H1 (cell line): ENCODE measurements at regions not wholly inside any gene's neighbourhood (a gene's known extent, or its start where the extent isn't known, plus 50 kb on each side); places are given as distances from the start of the nearest gene placed in this dataset.

ENCODE experiments used
- CTCF ChIA-PET: fragments of 300-600 bp; sonication (Branson Sonifier 250); formaldehyde crosslinking; loops from one replicate; lab custom pipeline; 2021; ENCODE audit not compliant: partially characterized antibody; lab: Charles Lee
- POLR2A ChIA-PET: fragments of 300-600 bp; sonication (Branson Sonifier 250); formaldehyde crosslinking; loops from one replicate; lab custom pipeline; 2021; ENCODE audit warnings: inconsistent platforms; ENCODE audit not compliant: partially characterized antibody; lab: Charles Lee
- DNase-seq, 2 experiments: peaks; one replicate each; pipeline versions ENCODE4 v3.0.0 to v3.0.0-alpha.2; 2010 to 2022; ENCODE audit warnings: low spot score in 2 of 2, low read depth in 1 of 2, mixed read lengths in 1 of 2
- FAIRE-seq: peaks from 2 replicates; lab custom pipeline; 2011; peaks lifted over from hg19 to GRCh38; lab: Jason Lieb, UNC
- H2AFZ ChIP-seq: 2 replicates; pipeline ENCODE4 v1.8.1; 2012; ENCODE audit warnings: low read length, inconsistent platforms
- H2AK5ac ChIP-seq: 2 replicates; pipeline ENCODE4 v1.6.1; 2013; ENCODE audit warnings: low read depth, low read length
- H2BK120ac ChIP-seq: replicated peaks from 2 replicates; pipeline ENCODE3; 2013; ENCODE audit warnings: low read depth, low read length, inconsistent platforms
- H2BK12ac ChIP-seq: 2 replicates; pipeline ENCODE4 v1.6.1; 2013; ENCODE audit warnings: low read depth, low read length
- H2BK15ac ChIP-seq: 2 replicates; pipeline ENCODE4 v1.6.1; 2013; ENCODE audit warnings: low read length
- H2BK20ac ChIP-seq: 2 replicates; pipeline ENCODE4 v1.6.1; 2013; ENCODE audit warnings: low read length
- H2BK5ac ChIP-seq: 2 replicates; pipeline ENCODE4 v1.6.1; 2013; ENCODE audit warnings: low read depth, low read length
- H3K14ac ChIP-seq: 2 replicates; pipeline ENCODE4 v1.6.1; 2013; ENCODE audit warnings: inconsistent platforms; ENCODE audit not compliant: insufficient read length
- H3K18ac ChIP-seq: 2 replicates; pipeline ENCODE4 v1.6.1; 2013; ENCODE audit warnings: low read length; ENCODE audit errors: extremely low read depth
- H3K23ac ChIP-seq: 2 replicates; pipeline ENCODE4 v1.6.1; 2013; ENCODE audit warnings: inconsistent platforms; ENCODE audit not compliant: insufficient read length
- H3K23me2 ChIP-seq: 2 replicates; pipeline ENCODE4 v1.6.1; 2013; ENCODE audit warnings: low read depth, low read length
- H3K27ac ChIP-seq: 2 replicates; pipeline ENCODE4 v1.6.1; 2011; ENCODE audit warnings: low read depth, low read length, inconsistent platforms
- H3K27me3 ChIP-seq, 4 experiments: replicated peaks in 1 of 4; 1 replicate in 1 of 4; 2 replicates in 3 of 4; pipeline versions ENCODE4 v1.6.1 to v1.8.1; 2011 to 2013; ENCODE audit warnings: low read length in 3 of 4, mild to moderate bottlenecking in 3 of 4, inconsistent platforms in 2 of 4, mixed read lengths in 2 of 4, moderate library complexity in 1 of 4; ENCODE audit not compliant: control insufficient read depth in 3 of 4, insufficient read depth in 3 of 4; ENCODE audit errors: extremely low read depth in 1 of 4
- H3K36me3 ChIP-seq, 4 experiments: 2 replicates each; pipeline versions ENCODE4 v1.6.1 to v1.8.1; 2011 to 2013; ENCODE audit warnings: mild to moderate bottlenecking in 4 of 4, low read length in 3 of 4, moderate library complexity in 2 of 4, control low read depth in 1 of 4, inconsistent platforms in 1 of 4; ENCODE audit not compliant: insufficient read depth in 4 of 4, control insufficient read depth in 2 of 4
- H3K4ac ChIP-seq: replicated peaks from 2 replicates; pipeline ENCODE3; 2013; ENCODE audit warnings: low read length, low read depth, mixed read lengths, inconsistent platforms; ENCODE audit not compliant: insufficient read length
- H3K4me1 ChIP-seq, 4 experiments: replicated peaks in 1 of 4; 1 replicate in 1 of 4; 2 replicates in 3 of 4; pipeline versions ENCODE4 v1.6.1 to v1.8.1; 2011 to 2013; ENCODE audit warnings: low read length in 3 of 4, inconsistent platforms in 2 of 4, mixed read lengths in 1 of 4; ENCODE audit not compliant: insufficient read depth in 4 of 4, control insufficient read depth in 3 of 4
- H3K4me2 ChIP-seq, 2 experiments: 2 replicates each; pipeline versions ENCODE4 v1.6.1 to v1.8.1; 2011 to 2013; ENCODE audit warnings: low read depth in 2 of 2, low read length in 2 of 2, control low read depth in 1 of 2, inconsistent platforms in 1 of 2, mild to moderate bottlenecking in 1 of 2; ENCODE audit not compliant: insufficient read depth in 1 of 2
- H3K4me3 ChIP-seq, 4 experiments: fragments of 200-600, 300-600 bp in 1 of 4; sonication (generic), shearing (Covaris generic), sonication (Bioruptor Twin) in 1 of 4; 2 replicates each; pipeline versions ENCODE4 v1.5.1 to v1.8.1; 2011 to 2016; ENCODE audit warnings: low read length in 4 of 4, low read depth in 3 of 4, control low read depth in 2 of 4, inconsistent platforms in 2 of 4, mild to moderate bottlenecking in 2 of 4, mixed read lengths in 1 of 4, moderate library complexity in 1 of 4; ENCODE audit not compliant: insufficient read depth in 2 of 4; ENCODE audit errors: extremely low read depth in 1 of 4
- H3K56ac ChIP-seq: replicated peaks from 2 replicates; pipeline ENCODE3; 2013; ENCODE audit warnings: low read depth, mild to moderate bottlenecking, mixed read lengths, low read length, inconsistent platforms; ENCODE audit not compliant: insufficient read length
- H3K79me1 ChIP-seq: 2 replicates; pipeline ENCODE4 v1.6.1; 2013; ENCODE audit warnings: low read depth, low read length, control low read depth
- H3K79me2 ChIP-seq, 2 experiments: 2 replicates each; pipeline versions ENCODE4 v1.6.1 to v1.8.1; 2012 to 2013; ENCODE audit warnings: low read length in 2 of 2, mild to moderate bottlenecking in 2 of 2, inconsistent platforms in 1 of 2; ENCODE audit not compliant: insufficient read depth in 2 of 2, control insufficient read depth in 1 of 2
- H3K9ac ChIP-seq, 4 experiments: replicated peaks in 1 of 4; 1 replicate in 1 of 4; 2 replicates in 3 of 4; pipeline versions ENCODE4 v1.6.1 to v1.8.1; 2011 to 2013; ENCODE audit warnings: low read depth in 3 of 4, low read length in 3 of 4, control low read depth in 2 of 4, mild to moderate bottlenecking in 2 of 4, moderate library complexity in 2 of 4, inconsistent platforms in 1 of 4; ENCODE audit errors: extremely low read depth in 1 of 4
- H3K9me3 ChIP-seq, 2 experiments: 2 replicates each; pipeline versions ENCODE4 v1.6.1 to v1.8.1; 2012 to 2013; ENCODE audit warnings: mild to moderate bottlenecking in 2 of 2, moderate library complexity in 2 of 2, control low read depth in 1 of 2, inconsistent platforms in 1 of 2, low read depth in 1 of 2, low read length in 1 of 2, mixed read lengths in 1 of 2; ENCODE audit not compliant: insufficient read depth in 2 of 2
- H4K20me1 ChIP-seq, 2 experiments: replicated peaks in 1 of 2; 2 replicates each; pipeline versions ENCODE3 to v1.8.1; 2011 to 2013; ENCODE audit warnings: inconsistent platforms in 2 of 2, low read length in 2 of 2, mild to moderate bottlenecking in 1 of 2; ENCODE audit not compliant: insufficient read depth in 2 of 2, control insufficient read depth in 1 of 2
- H4K5ac ChIP-seq: 2 replicates; pipeline ENCODE4 v1.6.1; 2013; ENCODE audit warnings: low read length, low read depth, mixed read lengths, inconsistent platforms; ENCODE audit not compliant: insufficient read length
- H4K8ac ChIP-seq: 2 replicates; pipeline ENCODE4 v1.8.0; 2013; ENCODE audit warnings: mild to moderate bottlenecking, moderate library complexity, low read length, inconsistent platforms; ENCODE audit not compliant: insufficient read depth; ENCODE audit errors: extremely low read depth
- H4K91ac ChIP-seq: replicated peaks from 2 replicates; pipeline ENCODE3; 2013; ENCODE audit warnings: low read length, mixed read lengths, inconsistent platforms; ENCODE audit not compliant: insufficient read length
- BACH1 ChIP-seq: IDR thresholded peaks from 2 replicates; pipeline ENCODE4 v1.6.1; 2012; ENCODE audit warnings: low read length, improper control_type of control experiment
- CBX5 ChIP-seq: fragments of 300-800, 300-1000 bp; sonication (generic); IDR thresholded peaks from 2 replicates; pipeline ENCODE4 v1.7.1; 2016; ENCODE audit warnings: antibody characterized with exemption, low read length, low read depth
- CHD2 ChIP-seq: IDR thresholded peaks from 2 replicates; pipeline ENCODE4 v1.6.1; 2012; ENCODE audit warnings: low read length, improper control_type of control experiment
- EP300 ChIP-seq, 2 experiments: IDR thresholded peaks; 1 replicate in 1 of 2; 2 replicates in 1 of 2; pipeline ENCODE4 v1.6.1; 2011 to 2012; ENCODE audit warnings: low read depth in 2 of 2, low read length in 2 of 2, mild to moderate bottlenecking in 2 of 2, borderline replicate concordance in 1 of 2, inconsistent platforms in 1 of 2, moderate library complexity in 1 of 2
- GTF2F1 ChIP-seq: IDR thresholded peaks from 2 replicates; pipeline ENCODE4 v1.6.1; 2012; ENCODE audit warnings: low read depth, low read length, improper control_type of control experiment, borderline replicate concordance
- SAP30 ChIP-seq: fragments of 300-600 bp; sonication (generic); IDR thresholded peaks from 2 replicates; pipeline ENCODE4 v1.7.1; 2012; ENCODE audit warnings: low read length, moderate library complexity, mild to moderate bottlenecking, inconsistent platforms; ENCODE audit not compliant: insufficient read depth, insufficient replicate concordance
- SIN3A ChIP-seq, 2 experiments: IDR thresholded peaks in 1 of 2; conservative IDR thresholded peaks in 1 of 2; 2 replicates each; pipeline ENCODE4 v1.6.1; 2011 to 2012; ENCODE audit warnings: low read length in 2 of 2, improper control_type of control experiment in 1 of 2, low read depth in 1 of 2, mild to moderate bottlenecking in 1 of 2
- TAF7 ChIP-seq: optimal IDR thresholded peaks from 2 replicates; pipeline ENCODE3; 2011; ENCODE audit warnings: low read depth, mild to moderate bottlenecking, inconsistent platforms, low read length, moderate library complexity, borderline replicate concordance
- TBP ChIP-seq: IDR thresholded peaks from 2 replicates; pipeline ENCODE4 v1.6.1; 2011; ENCODE audit warnings: low read depth, low read length, improper control_type of control experiment
- TCF12 ChIP-seq: IDR thresholded peaks from 2 replicates; pipeline ENCODE4 v1.6.1; 2011; ENCODE audit warnings: low read depth, mild to moderate bottlenecking, low read length
- YY1 ChIP-seq: IDR thresholded peaks from 2 replicates; pipeline ENCODE4 v1.6.1; 2011; ENCODE audit warnings: low read depth, mild to moderate bottlenecking, low read length
- WGBS, 2 experiments: shearing (Covaris generic) in 1 of 2; methylation state at CpG; one replicate each; pipeline versions ENCODE4 v1.1.6 to v1.1.7; 2013 to 2015; ENCODE audit warnings: low lambda C conversion rate in 2 of 2, mixed read lengths in 2 of 2, inconsistent platforms in 1 of 2, low coverage in 1 of 2, missing lambda C conversion rate in 1 of 2; ENCODE audit not compliant: insufficient replicate concordance in 2 of 2, insufficient coverage in 1 of 2, insufficient read length in 1 of 2; ENCODE audit errors: extremely low coverage in 1 of 2, missing lambda C conversion rate in 1 of 2; 5-methylcytosine and 5-hydroxymethylcytosine counted together
- TF ChIP-seq, protein P1 (sequence below), 3 experiments: IDR thresholded peaks; 1 replicate in 2 of 3; 2 replicates in 1 of 3; pipeline versions ENCODE4 v1.5.1 to v1.6.1; 2011; ENCODE audit warnings: low read length in 3 of 3, mild to moderate bottlenecking in 3 of 3, inconsistent platforms in 2 of 3, low read depth in 1 of 3, moderate library complexity in 1 of 3; ENCODE audit not compliant: insufficient read depth in 1 of 3; ENCODE audit errors: control extremely low read depth in 1 of 3

DNA sequence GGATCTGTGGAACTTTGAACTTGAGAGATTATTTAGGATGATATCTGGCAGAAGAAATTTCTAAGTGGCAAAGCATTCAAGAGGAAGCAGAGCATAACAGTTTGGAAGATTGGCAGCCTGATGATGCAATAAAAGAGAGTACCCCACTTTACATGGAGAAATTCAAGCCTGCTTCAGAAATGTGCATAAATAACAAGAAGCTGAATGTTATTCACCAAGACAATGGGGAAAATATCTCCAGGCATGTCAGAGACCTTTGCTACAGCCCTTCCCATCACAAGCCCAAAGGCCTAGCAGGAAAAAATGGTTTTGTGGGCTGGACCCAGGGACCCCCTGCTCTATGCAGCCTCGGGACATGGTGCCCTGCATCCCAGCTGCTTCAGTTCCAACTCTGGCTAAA lies 420.8 kb downstream of the DTHD1 start:
- no peak overlapping the region for H3K23ac ChIP-seq
- H3K27me3 ChIP-seq, result no peaks in the 10 kb centered on the region
- H3K56ac ChIP-seq, result no peak overlapping the region
- no peaks in the 10 kb centered on the region for H3K79me2 ChIP-seq
- H4K5ac ChIP-seq, result no peak overlapping the region
- no peaks in the 10 kb centered on the region for H3K4me1 ChIP-seq
- no peak overlapping the region for H2BK20ac ChIP-seq
- no peaks in the 10 kb centered on the region for H3K23me2 ChIP-seq
- no peak overlapping the region for H3K4me3 ChIP-seq
- FAIRE-seq (no peak), DNase-seq (no peak)
- TF ChIP-seq EP300 (IDR thresholded peaks at IDR 0.05; ENCODE audit: borderline replicate concordance in 1 of 2, low read depth in 2 of 2, low read length in 2 of 2), result no peak
- TF ChIP-seq BACH1, result no peak
- TF ChIP-seq CHD2, result no peak
- no peak for TF ChIP-seq YY1
- TF ChIP-seq TCF12, result no peak
- no peak for TF ChIP-seq TBP
- no peak for TF ChIP-seq CBX5
- TF ChIP-seq, protein P1, sequence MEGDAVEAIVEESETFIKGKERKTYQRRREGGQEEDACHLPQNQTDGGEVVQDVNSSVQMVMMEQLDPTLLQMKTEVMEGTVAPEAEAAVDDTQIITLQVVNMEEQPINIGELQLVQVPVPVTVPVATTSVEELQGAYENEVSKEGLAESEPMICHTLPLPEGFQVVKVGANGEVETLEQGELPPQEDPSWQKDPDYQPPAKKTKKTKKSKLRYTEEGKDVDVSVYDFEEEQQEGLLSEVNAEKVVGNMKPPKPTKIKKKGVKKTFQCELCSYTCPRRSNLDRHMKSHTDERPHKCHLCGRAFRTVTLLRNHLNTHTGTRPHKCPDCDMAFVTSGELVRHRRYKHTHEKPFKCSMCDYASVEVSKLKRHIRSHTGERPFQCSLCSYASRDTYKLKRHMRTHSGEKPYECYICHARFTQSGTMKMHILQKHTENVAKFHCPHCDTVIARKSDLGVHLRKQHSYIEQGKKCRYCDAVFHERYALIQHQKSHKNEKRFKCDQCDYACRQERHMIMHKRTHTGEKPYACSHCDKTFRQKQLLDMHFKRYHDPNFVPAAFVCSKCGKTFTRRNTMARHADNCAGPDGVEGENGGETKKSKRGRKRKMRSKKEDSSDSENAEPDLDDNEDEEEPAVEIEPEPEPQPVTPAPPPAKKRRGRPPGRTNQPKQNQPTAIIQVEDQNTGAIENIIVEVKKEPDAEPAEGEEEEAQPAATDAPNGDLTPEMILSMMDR (IDR thresholded peaks at IDR 0.05; ENCODE audit: control extremely low read depth in 1 of 3, insufficient read depth in 1 of 3, low read depth in 1 of 3, low read length in 3 of 3), result no peak
- TF ChIP-seq TAF7, result no peak
- no peak for TF ChIP-seq GTF2F1
- TF ChIP-seq SIN3A (conservative IDR thresholded peaks at IDR 0.05 in 1 of 2, IDR thresholded peaks at IDR 0.05 in 1 of 2; ENCODE audit: low read depth in 1 of 2, low read length in 2 of 2), result no peak
- TF ChIP-seq SAP30, result no peak
- H3K9me3 ChIP-seq, result peaks cover 15 to 22% of the 10 kb centered on the region in 2 experiments
- H3K9ac ChIP-seq, result no peak overlapping the region
- no peak overlapping the region for H2BK15ac ChIP-seq
- no peaks in the 10 kb centered on the region; a peak in 1 of 8 replicates for H3K36me3 ChIP-seq
- no peak overlapping the region for H2AFZ ChIP-seq
- no peak overlapping the region for H2BK12ac ChIP-seq
- H4K20me1 ChIP-seq, result no peaks in the 10 kb centered on the region
- CTCF ChIA-PET, result no interaction called here
- POLR2A ChIA-PET, result no interaction called here
- 100% methylated on average over 1 of the region's 1 CpG; no CpG with 5 or more reads in 1 of the 2 experiments for WGBS, 2 experiments
- no peak overlapping the region for H2AK5ac ChIP-seq
- no peak overlapping the region for H3K27ac ChIP-seq
- no peak overlapping the region for H4K91ac ChIP-seq
- no peak overlapping the region for H3K4me2 ChIP-seq
- H3K18ac ChIP-seq, result no peak overlapping the region
- no peaks in the 10 kb centered on the region for H3K79me1 ChIP-seq
- no peak overlapping the region for H2BK5ac ChIP-seq
- no peak overlapping the region for H4K8ac ChIP-seq
- no peak overlapping the region for H3K4ac ChIP-seq
- H3K14ac ChIP-seq, result no peak overlapping the region
- no peak overlapping the region for H2BK120ac ChIP-seq
